Ectodermal cell (in vitro differentiated cells): ENCODE measurements at regions not wholly inside any gene's neighbourhood (a gene's known extent, or its start where the extent isn't known, plus 50 kb on each side); places are given as distances from the start of the nearest gene placed in this dataset.
"Not testable (repeated sequence)": the region's sequence is repeated elsewhere in the genome, so short reads cannot be mapped to it uniquely, and the experiment has no call there.

Source experiments
- H3K27ac ChIP-seq: 2 replicates; pipeline ENCODE4 v1.7.0; 2013; ENCODE audit warnings: mild to moderate bottlenecking, low read depth, low read length; ENCODE audit not compliant: insufficient read depth, poor library complexity, severe bottlenecking
- H3K27me3 ChIP-seq: 2 replicates; pipeline ENCODE4 v1.7.0; 2013; ENCODE audit warnings: mild to moderate bottlenecking, low read length; ENCODE audit not compliant: insufficient read depth, control insufficient read depth, poor library complexity, severe bottlenecking
- H3K36me3 ChIP-seq: one replicate; pipeline ENCODE4 v1.7.0; 2013; ENCODE audit warnings: low read length; ENCODE audit not compliant: control insufficient read depth, insufficient read depth
- H3K4me1 ChIP-seq: one replicate; pipeline ENCODE4 v1.7.0; 2013; ENCODE audit warnings: low read length; ENCODE audit not compliant: control insufficient read depth, insufficient read depth
- H3K4me3 ChIP-seq: 2 replicates; pipeline ENCODE4 v1.7.0; 2013; ENCODE audit warnings: low read depth, low read length, control low read depth; ENCODE audit not compliant: insufficient read depth
- H3K9me3 ChIP-seq: 2 replicates; pipeline ENCODE4 v1.7.0; 2013; ENCODE audit warnings: mild to moderate bottlenecking, low read length, moderate library complexity; ENCODE audit not compliant: control insufficient read depth
- WGBS, 2 experiments: methylation state at CpG; one replicate each; pipeline ENCODE4 v1.1.7; 2013; ENCODE audit warnings: missing lambda C conversion rate in 2 of 2; 5-methylcytosine and 5-hydroxymethylcytosine counted together

DNA sequence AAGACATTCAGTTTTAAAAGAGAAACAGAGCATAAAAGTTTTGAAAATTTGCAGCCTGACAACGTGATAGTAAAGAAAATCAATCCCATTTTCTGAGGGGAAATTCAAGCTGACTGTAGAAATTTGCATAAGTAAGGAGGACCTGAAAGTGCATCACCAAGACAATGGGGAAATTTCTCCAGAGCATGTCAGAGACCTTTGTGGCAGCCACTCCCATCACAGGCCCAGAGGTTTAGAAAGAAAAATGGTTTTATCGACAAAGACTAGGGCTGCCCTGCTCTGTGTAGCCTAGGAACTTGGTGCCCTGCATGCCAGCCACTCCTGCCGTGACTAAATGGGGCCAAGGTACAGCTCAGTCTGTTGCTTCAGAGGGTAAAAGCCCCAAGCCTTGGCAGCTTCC, 1640.2 kb upstream of the PRMT6 start:
- Histone ChIP-seq H3K27me3 (no peaks in the 10 kb centered on the region), H3K36me3 (no peaks in the 10 kb centered on the region), H3K4me1 (no peaks in the 10 kb centered on the region), H3K27ac (no peak overlapping the region), H3K4me3 (no peak overlapping the region), H3K9me3 (no peaks in the 10 kb centered on the region)
- WGBS, 2 experiments: 56 to 57% methylated on average over 3 of the region's 3 CpGs

DNA sequence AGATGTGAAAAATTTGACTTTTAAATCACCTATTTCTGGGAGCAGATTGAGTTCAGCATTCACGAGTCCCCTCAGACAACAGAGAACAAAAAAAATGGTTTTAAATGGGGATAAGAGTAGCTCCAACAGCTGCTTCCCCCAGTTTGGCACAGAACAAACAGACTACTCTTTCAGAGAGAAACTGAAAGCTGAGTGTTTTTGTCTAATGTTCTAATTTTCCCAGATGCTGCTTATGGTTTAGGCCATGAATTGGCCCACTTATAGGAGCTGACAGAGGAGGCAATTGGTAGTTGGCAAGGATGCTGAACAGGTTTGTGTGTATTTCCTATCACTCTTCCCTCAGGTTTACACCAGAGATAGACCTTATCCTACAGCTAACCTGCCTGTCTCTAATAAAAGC, 1637.4 kb upstream of the PRMT6 start:
- H3K27me3 ChIP-seq: no peaks in the 10 kb centered on the region
- H3K9me3 ChIP-seq: no peaks in the 10 kb centered on the region
- H3K4me3 ChIP-seq: no peak overlapping the region
- H3K4me1 ChIP-seq: no peaks in the 10 kb centered on the region
- H3K36me3 ChIP-seq: no peaks in the 10 kb centered on the region
- WGBS, 2 experiments: 92 to 100% methylated on average over 1 of the region's 1 CpG
- no peak overlapping the region for H3K27ac ChIP-seq

DNA sequence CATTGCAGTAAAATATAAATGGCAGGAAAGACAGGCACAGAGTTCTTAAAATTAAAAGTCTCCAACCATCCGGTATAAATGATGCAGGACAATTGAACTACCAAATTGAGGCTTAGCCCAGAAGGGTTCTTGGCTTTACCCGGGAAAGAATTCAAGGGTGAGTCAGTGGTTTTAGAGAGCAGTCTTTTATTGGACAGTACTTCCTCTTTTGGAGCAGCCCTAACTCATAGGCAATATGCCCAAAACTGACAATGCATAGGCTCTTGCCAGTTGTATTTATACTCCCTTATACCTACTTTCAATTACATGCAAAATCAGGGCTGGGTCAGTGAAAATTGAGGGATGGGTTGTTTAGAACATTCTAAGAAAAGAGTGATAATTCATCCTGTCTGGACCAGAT, 1628.9 kb upstream of the PRMT6 start:
- no peaks in the 10 kb centered on the region for H3K27me3 ChIP-seq
- WGBS, 2 experiments: 46 to 49% methylated on average over 2 of the region's 2 CpGs
- no peaks in the 10 kb centered on the region for H3K36me3 ChIP-seq
- no peaks in the 10 kb centered on the region for H3K4me1 ChIP-seq
- no peak overlapping the region for H3K4me3 ChIP-seq
- H3K27ac ChIP-seq: no peak overlapping the region
- no peaks in the 10 kb centered on the region for H3K9me3 ChIP-seq

DNA sequence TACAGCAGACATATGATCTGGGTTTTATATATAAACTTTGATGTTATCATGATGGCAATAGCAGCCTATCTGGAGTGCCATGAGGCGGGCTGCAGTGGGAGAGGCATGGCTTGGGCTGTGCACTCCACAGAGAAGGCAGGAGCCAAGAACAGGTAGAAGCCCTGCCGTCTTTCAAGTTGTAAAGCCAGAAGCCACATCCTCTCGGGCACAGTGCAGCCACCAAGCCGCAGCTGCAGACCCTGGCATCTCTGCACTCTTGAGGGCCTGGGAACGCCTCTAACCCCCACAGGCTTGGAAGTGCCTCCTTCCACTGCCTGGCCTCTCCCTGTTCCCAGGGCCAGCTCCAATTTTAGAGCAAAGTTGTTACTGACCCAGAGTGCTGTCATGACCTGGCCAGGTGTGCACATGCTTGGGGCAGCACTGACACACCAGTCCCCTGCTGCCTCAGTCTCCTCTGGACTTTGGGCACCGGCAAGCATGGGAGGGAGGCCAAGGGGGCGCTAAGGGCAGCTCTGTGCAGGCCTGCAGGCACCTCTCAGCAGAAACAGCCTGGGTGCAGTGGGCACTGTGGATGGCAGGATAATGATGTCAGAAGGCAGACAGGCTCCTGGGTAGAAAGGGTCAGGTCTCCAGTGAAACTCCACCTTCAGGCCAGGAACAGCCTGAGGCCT, 1619.8 kb upstream of the PRMT6 start:
- H3K27me3 ChIP-seq: no peaks in the 10 kb centered on the region
- H3K27ac ChIP-seq: no peak overlapping the region
- H3K36me3 ChIP-seq: no peaks in the 10 kb centered on the region
- H3K4me3 ChIP-seq: no peak overlapping the region
- no peaks in the 10 kb centered on the region for H3K9me3 ChIP-seq
- no peaks in the 10 kb centered on the region for H3K4me1 ChIP-seq
- 88 to 94% methylated on average over 7 of the region's 7 CpGs for WGBS, 2 experiments

DNA sequence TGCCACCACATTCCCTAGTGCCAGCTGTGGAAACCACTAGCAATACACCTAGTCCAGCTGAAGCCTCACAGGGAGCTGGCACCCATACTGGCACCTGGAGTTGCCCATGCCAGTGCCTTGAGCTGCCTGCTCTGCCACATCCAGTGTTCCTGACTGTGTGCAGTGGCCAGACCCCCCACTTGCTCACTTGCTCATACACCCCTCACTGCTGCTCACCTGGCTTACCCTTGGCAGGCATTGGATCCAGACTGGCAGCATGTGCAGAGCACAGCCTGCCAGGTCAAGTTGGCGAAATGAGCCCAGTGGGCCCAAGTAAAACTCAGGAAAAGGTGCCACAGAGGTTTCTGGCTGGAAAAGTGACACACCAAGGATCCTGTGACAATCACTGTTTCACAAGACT, 1618.6 kb upstream of the PRMT6 start:
- Histone ChIP-seq H3K36me3 (no peaks in the 10 kb centered on the region), H3K27ac (no peak overlapping the region), H3K4me1 (no peaks in the 10 kb centered on the region), H3K9me3 (no peaks in the 10 kb centered on the region), H3K4me3 (no peak overlapping the region), H3K27me3 (no peaks in the 10 kb centered on the region)
- 90 to 96% methylated on average over 1 of the region's 1 CpG for whole genome bisulfite sequencing, 2 experiments

DNA sequence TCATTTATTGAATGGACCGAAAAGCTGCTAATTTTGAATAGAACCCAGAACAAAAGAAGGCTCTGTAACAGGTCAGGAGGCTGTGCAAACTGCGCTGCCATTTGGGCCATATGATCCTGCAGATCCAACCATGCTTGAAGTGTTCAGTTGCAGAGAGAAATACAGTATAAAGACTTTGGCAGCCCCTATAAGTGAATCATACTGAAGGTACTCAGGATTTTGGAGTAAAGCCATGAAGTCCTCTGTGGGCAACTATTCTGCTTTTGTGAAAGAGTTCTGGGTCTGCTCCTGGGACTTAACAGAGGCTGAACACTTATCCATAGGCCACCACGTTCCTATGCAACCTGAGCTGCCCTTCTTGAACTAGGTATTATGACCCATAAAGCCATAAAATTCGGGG, 1613.6 kb upstream of the PRMT6 start:
- H3K27me3 ChIP-seq: no peaks in the 10 kb centered on the region
- WGBS, 2 experiments: 79 to 83% methylated on average over 4 of the region's 4 CpGs
- no peaks in the 10 kb centered on the region for H3K4me1 ChIP-seq
- H3K27ac ChIP-seq: no peak overlapping the region
- no peaks in the 10 kb centered on the region for H3K9me3 ChIP-seq
- H3K4me3 ChIP-seq: no peak overlapping the region
- H3K36me3 ChIP-seq: no peaks in the 10 kb centered on the region

DNA sequence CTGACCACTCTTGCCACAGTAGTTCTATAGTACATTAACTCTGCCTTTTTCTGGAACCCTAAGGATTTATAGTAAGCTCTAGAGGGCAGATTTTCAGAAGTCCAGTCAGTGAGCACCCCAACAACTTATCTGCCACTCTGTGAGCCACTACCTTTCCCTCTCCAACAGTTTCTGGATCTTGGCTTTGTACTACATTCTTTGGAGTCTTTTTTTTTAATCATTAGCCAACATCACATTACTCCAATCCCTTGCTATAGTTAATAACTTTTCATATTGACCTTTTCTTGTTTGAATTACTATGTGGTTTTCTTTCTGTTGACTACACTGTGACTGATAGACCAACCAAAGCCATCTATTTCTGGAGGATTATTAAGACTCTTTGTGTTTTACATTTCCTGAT, 1596.7 kb upstream of the PRMT6 start:
- Histone ChIP-seq H3K9me3 (no peaks in the 10 kb centered on the region), H3K4me3 (no peak overlapping the region), H3K36me3 (no peaks in the 10 kb centered on the region), H3K4me1 (no peaks in the 10 kb centered on the region), H3K27me3 (no peaks in the 10 kb centered on the region), H3K27ac (no peak overlapping the region)

DNA sequence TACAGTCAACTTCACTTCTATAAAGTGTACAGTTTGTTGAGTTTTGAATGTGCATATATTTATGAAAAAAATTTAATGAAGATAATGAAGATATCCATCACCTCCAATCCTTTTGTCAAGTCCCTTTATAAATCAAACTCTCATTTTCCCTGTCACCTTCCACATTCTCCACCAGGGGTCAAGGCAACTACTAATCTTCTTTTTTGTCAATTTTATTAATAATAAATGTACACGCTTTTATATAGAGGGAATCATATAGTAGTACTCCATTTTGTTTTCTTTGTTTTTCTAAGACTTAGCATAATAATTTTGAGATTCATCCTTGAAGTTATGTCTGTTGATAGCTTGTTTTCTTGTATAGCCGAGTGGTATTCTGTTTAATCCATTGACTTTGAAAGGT, 1594.2 kb upstream of the PRMT6 start:
- WGBS, 2 experiments: 78% methylated on average over 1 of the region's 2 CpGs; no CpG with 5 or more reads in 1 of the 2 experiments
- no peaks in the 10 kb centered on the region for H3K4me1 ChIP-seq
- no peaks in the 10 kb centered on the region for H3K27me3 ChIP-seq
- H3K27ac ChIP-seq: no peak overlapping the region
- H3K36me3 ChIP-seq: no peaks in the 10 kb centered on the region
- H3K4me3 ChIP-seq: no peak overlapping the region
- H3K9me3 ChIP-seq: no peaks in the 10 kb centered on the region

DNA sequence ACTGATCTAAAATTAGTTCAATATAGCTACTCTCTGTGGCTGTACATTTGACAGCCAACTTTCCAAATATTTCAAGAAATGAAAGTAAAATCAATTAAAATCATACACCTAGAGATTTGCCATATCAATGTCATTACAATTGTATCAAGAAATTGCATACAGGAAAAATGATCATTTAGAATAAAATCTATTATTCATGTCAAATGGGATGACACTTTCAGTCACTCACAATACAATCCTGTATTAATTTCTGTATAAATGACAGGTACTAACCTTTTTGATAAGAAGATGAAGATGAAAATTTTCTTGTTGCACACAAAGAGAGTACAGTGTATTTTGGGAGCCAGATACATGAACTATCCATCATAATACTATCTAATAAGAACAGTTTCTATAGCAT, 1588.9 kb upstream of the PRMT6 start:
- Histone ChIP-seq H3K27me3 (no peaks in the 10 kb centered on the region), H3K4me3 (no peak overlapping the region), H3K27ac (no peak overlapping the region), H3K9me3 (no peaks in the 10 kb centered on the region), H3K36me3 (no peaks in the 10 kb centered on the region), H3K4me1 (no peaks in the 10 kb centered on the region)

DNA sequence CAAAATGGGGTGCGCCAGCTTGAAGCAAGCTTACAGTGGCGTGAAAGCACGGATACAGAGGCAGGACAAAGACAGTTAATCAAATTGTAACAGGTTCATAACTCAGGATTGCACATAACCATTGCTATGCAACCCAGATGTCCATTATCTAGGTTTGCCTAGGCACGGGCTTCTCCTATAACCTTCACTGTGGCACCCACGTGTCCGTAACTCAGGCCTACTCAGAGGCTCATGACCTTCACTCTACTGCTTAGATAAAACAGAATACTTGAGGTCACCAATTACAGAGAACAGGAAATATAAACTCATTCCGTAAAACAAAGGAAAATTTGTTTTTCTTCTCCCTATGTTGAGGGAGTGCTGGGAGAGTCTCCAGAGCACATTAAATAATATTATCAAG, 1585.9 kb upstream of the PRMT6 start:
- WGBS, 2 experiments: 93 to 98% methylated on average over 6 of the region's 7 CpGs
- H3K36me3 ChIP-seq, H3K27me3 ChIP-seq, H3K9me3 ChIP-seq, H3K27ac ChIP-seq, H3K4me3 ChIP-seq, H3K4me1 ChIP-seq: not testable (repeated sequence)

DNA sequence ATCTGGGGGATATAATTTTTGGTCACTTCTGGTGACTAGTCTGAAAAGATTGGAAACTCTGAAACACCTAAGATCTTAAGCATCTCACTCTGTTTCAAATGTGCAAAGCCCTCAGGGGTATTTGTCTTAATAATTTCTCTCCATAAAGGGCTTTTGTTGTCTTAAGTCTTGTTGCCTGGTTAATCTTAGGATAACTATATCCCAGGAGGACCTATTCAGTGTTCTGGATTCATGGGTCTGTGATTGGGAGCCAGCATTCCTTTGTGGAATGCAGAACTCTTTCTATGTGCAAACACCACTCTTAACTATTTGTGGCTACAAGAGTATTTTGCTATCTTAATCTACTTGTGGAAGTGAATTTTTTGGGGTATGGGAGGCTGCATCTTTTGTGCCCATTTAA, 1573.0 kb upstream of the PRMT6 start:
- Histone ChIP-seq H3K4me3 (no peak overlapping the region), H3K27me3 (no peaks in the 10 kb centered on the region), H3K4me1 (no peaks in the 10 kb centered on the region), H3K9me3 (no peaks in the 10 kb centered on the region), H3K36me3 (no peaks in the 10 kb centered on the region), H3K27ac (no peak overlapping the region)
